ENCODE measurements at regions not wholly inside any gene's neighbourhood (a gene's known extent, or its start where the extent isn't known, plus 50 kb on each side); places are given as distances from the start of the nearest gene placed in this dataset.

GRCh38 chr1:186559601-186560116 lies 98.7 kb upstream of the PDC start:
- TF ChIP-seq PATZ1 (CRISPR knock-in tag; IDR thresholded peaks at IDR 0.05; ENCODE audit: borderline replicate concordance) (no peak), GLIS3 (CRISPR knock-in tag; IDR thresholded peaks at IDR 0.05) (no peak), ZFP3 (CRISPR knock-in tag; IDR thresholded peaks at IDR 0.05) (no peak), ARNTL (CRISPR knock-in tag; IDR thresholded peaks at IDR 0.05; ENCODE audit: borderline replicate concordance, low read depth) (no peak), PPARA (CRISPR knock-in tag; IDR thresholded peaks at IDR 0.05; ENCODE audit: borderline replicate concordance) (no peak), OSR1 (CRISPR knock-in tag; IDR thresholded peaks at IDR 0.05) (no peak), CREB5 (CRISPR knock-in tag; IDR thresholded peaks at IDR 0.05; ENCODE audit: low read depth) (no peak), CSRNP3 (CRISPR knock-in tag; IDR thresholded peaks at IDR 0.05) (no peak)
